Endodermal cell (in vitro differentiated cells): ENCODE measurements at regions not wholly inside any gene's neighbourhood (a gene's known extent, or its start where the extent isn't known, plus 50 kb on each side); places are given as distances from the start of the nearest gene placed in this dataset.
"Not testable (repeated sequence)": the region's sequence is repeated elsewhere in the genome, so short reads cannot be mapped to it uniquely, and the experiment has no call there.

ENCODE experiments used
- DNase-seq: peaks from one replicate; pipeline ENCODE4 v3.0.0-alpha.2; 2017
- H3K27ac ChIP-seq: 2 replicates; pipeline ENCODE4 v1.5.1; 2013; ENCODE audit warnings: mild to moderate bottlenecking, low read depth, low read length, moderate library complexity
- H3K27me3 ChIP-seq: 2 replicates; pipeline ENCODE4 v1.6.1; 2013; ENCODE audit warnings: mild to moderate bottlenecking, low read length, moderate library complexity; ENCODE audit not compliant: insufficient read depth, control insufficient read depth, poor library complexity, severe bottlenecking
- H3K36me3 ChIP-seq: 2 replicates; pipeline ENCODE4 v1.7.0; 2013; ENCODE audit warnings: mild to moderate bottlenecking, low read length, moderate library complexity; ENCODE audit not compliant: control insufficient read depth, insufficient read depth
- H3K4me1 ChIP-seq: one replicate; pipeline ENCODE4 v1.7.0; 2013; ENCODE audit warnings: low read length; ENCODE audit not compliant: control insufficient read depth, insufficient read depth
- H3K4me3 ChIP-seq: 2 replicates; pipeline ENCODE4 v1.5.1; 2013; ENCODE audit warnings: mild to moderate bottlenecking, low read length, moderate library complexity
- H3K9ac ChIP-seq: 2 replicates; pipeline ENCODE4 v1.6.1; 2013; ENCODE audit warnings: mild to moderate bottlenecking, low read length, moderate library complexity; ENCODE audit not compliant: poor library complexity, severe bottlenecking; ENCODE audit errors: extremely low read depth
- H3K9me3 ChIP-seq: 2 replicates; pipeline ENCODE4 v1.6.1; 2013; ENCODE audit warnings: mild to moderate bottlenecking, low read length, moderate library complexity; ENCODE audit not compliant: control insufficient read depth
- H3K27ac Mint-ChIP-seq: 2 replicates; pipeline ENCODE4 v1.8.0; 2020; ENCODE audit warnings: mixed read lengths
- H3K27me3 Mint-ChIP-seq: 2 replicates; pipeline ENCODE4 v1.8.0; 2021; ENCODE audit warnings: mild to moderate bottlenecking, mixed read lengths; ENCODE audit not compliant: insufficient read depth
- H3K36me3 Mint-ChIP-seq: 2 replicates; pipeline ENCODE4 v1.8.0; 2020; ENCODE audit warnings: low read depth, mixed read lengths
- H3K4me1 Mint-ChIP-seq: 2 replicates; pipeline ENCODE4 v1.8.0; 2020; ENCODE audit warnings: mixed read lengths
- H3K4me3 Mint-ChIP-seq: 2 replicates; pipeline ENCODE4 v1.8.0; 2020; ENCODE audit warnings: mild to moderate bottlenecking, moderate library complexity, mixed read lengths
- H3K9me3 Mint-ChIP-seq: 2 replicates; pipeline ENCODE4 v1.8.0; 2020; ENCODE audit warnings: mild to moderate bottlenecking, mixed read lengths
- CTCF ChIP-seq: fragments of 200-600 bp; sonication (generic); conservative IDR thresholded peaks from 2 replicates; pipeline ENCODE4 v1.5.0; 2021; ENCODE audit warnings: antibody characterized with exemption, mild to moderate bottlenecking
- WGBS, 2 experiments: methylation state at CpG; one replicate each; pipeline versions ENCODE4 v1.1.5 to v1.1.7; 2013; ENCODE audit warnings: missing lambda C conversion rate in 2 of 2, mixed read lengths in 1 of 2; ENCODE audit not compliant: insufficient coverage in 1 of 2, insufficient read length in 1 of 2; 5-methylcytosine and 5-hydroxymethylcytosine counted together

GRCh38 chr13:18233783-18234299 is 947.8 kb downstream of the TUBA3C start:
- H3K36me3 ChIP-seq = no peaks in the 10 kb centered on the region
- H3K4me3 ChIP-seq = no peak overlapping the region
- TF ChIP-seq CTCF = no peak
- Mint-ChIP-seq H3K36me3 (no peaks in the 10 kb centered on the region), H3K27me3 (no peaks in the 10 kb centered on the region), H3K4me1 (no peaks in the 10 kb centered on the region), H3K9me3 (peaks cover 57% of the 10 kb centered on the region), H3K27ac (no peak overlapping the region), H3K4me3 (no peak overlapping the region)
- H3K4me1 ChIP-seq = no peaks in the 10 kb centered on the region
- H3K9ac ChIP-seq = no peak overlapping the region
- WGBS, 2 experiments = 94% methylated on average over 53 to 71 of the region's 71 CpGs
- no peak overlapping the region for H3K27ac ChIP-seq
- no peak for DNase-seq
- H3K9me3 ChIP-seq = peaks cover 31% of the 10 kb centered on the region
- H3K27me3 ChIP-seq = no peaks in the 10 kb centered on the region

GRCh38 chr13:18232994-18233782 is 948.4 kb downstream of the TUBA3C start:
- Mint-ChIP-seq H3K27me3 (no peaks in the 10 kb centered on the region), H3K36me3 (no peaks in the 10 kb centered on the region), H3K9me3 (peaks cover 54% of the 10 kb centered on the region), H3K27ac (no peak overlapping the region), H3K4me3 (no peak overlapping the region), H3K4me1 (no peaks in the 10 kb centered on the region)
- no peak for TF ChIP-seq CTCF
- Histone ChIP-seq H3K36me3 (no peaks in the 10 kb centered on the region), H3K27ac (no peak overlapping the region), H3K27me3 (no peaks in the 10 kb centered on the region), H3K4me1 (no peaks in the 10 kb centered on the region), H3K4me3 (no peak overlapping the region), H3K9ac (no peak overlapping the region), H3K9me3 (peaks cover 31% of the 10 kb centered on the region)
- DNase-seq = no peak
- WGBS, 2 experiments = 91 to 94% methylated on average over 39 to 95 of the region's 95 CpGs

GRCh38 chr13:18232298-18232993 is 949.2 kb downstream of the TUBA3C start:
- H3K36me3 ChIP-seq = no peaks in the 10 kb centered on the region
- TF ChIP-seq CTCF = no peak
- H3K9ac ChIP-seq = no peak overlapping the region
- Mint-ChIP-seq H3K27ac (no peak overlapping the region), H3K36me3 (no peaks in the 10 kb centered on the region), H3K9me3 (peaks cover 55% of the 10 kb centered on the region), H3K27me3 (no peaks in the 10 kb centered on the region), H3K4me1 (no peaks in the 10 kb centered on the region), H3K4me3 (no peak overlapping the region)
- no peaks in the 10 kb centered on the region for H3K27me3 ChIP-seq
- no peak overlapping the region for H3K27ac ChIP-seq
- H3K9me3 ChIP-seq = peaks cover 37% of the 10 kb centered on the region
- WGBS, 2 experiments = 93 to 94% methylated on average over 77 to 80 of the region's 80 CpGs
- no peaks in the 10 kb centered on the region for H3K4me1 ChIP-seq
- no peak overlapping the region for H3K4me3 ChIP-seq
- no peak for DNase-seq

- H3K4me3 ChIP-seq, H3K4me3 Mint-ChIP-seq, H3K36me3 ChIP-seq, H3K27ac Mint-ChIP-seq, H3K27ac ChIP-seq, H3K36me3 Mint-ChIP-seq, H3K27me3 Mint-ChIP-seq, H3K27me3 ChIP-seq, H3K4me1 ChIP-seq, H3K9ac ChIP-seq, H3K4me1 Mint-ChIP-seq, DNase-seq: not testable (repeated sequence)
- peaks cover 20% of the 10 kb centered on the region for H3K9me3 ChIP-seq
- H3K9me3 Mint-ChIP-seq = peaks cover 70% of the 10 kb centered on the region
- WGBS, 2 experiments = 56 to 72% methylated on average over 3 of the region's 3 CpGs
Measured at GRCh38 chr13:18224411-18224810, 957.2 kb downstream of the TUBA3C start.

GRCh38 chr13:18214689-18215088 is 966.9 kb downstream of the TUBA3C start:
- H3K27me3 ChIP-seq, H3K9ac ChIP-seq, H3K4me1 ChIP-seq, H3K4me3 Mint-ChIP-seq, H3K27ac Mint-ChIP-seq, H3K36me3 ChIP-seq, DNase-seq, H3K27me3 Mint-ChIP-seq, H3K4me3 ChIP-seq, H3K36me3 Mint-ChIP-seq, H3K4me1 Mint-ChIP-seq, H3K27ac ChIP-seq: not testable (repeated sequence)
- peaks cover 31% of the 10 kb centered on the region for H3K9me3 ChIP-seq
- H3K9me3 Mint-ChIP-seq = peaks cover 61% of the 10 kb centered on the region
